Liver (tissue), 3 donors: ENCODE measurements at regions not wholly inside any gene's neighbourhood (a gene's known extent, or its start where the extent isn't known, plus 50 kb on each side); places are given as distances from the start of the nearest gene placed in this dataset.

Experiments used
- ATF3 ChIP-seq: IDR thresholded peaks from 2 replicates; pipeline ENCODE4 v1.6.1; 2016; ENCODE audit warnings: antibody characterized with exemption
- CTCF ChIP-seq: fragments of 150-350 bp; IDR thresholded peaks from 2 replicates; pipeline ENCODE4 v1.5.1; 2017; ENCODE audit warnings: improper control_type of control experiment, low read depth, low read length; ENCODE audit not compliant: missing input control
- FOXA1 ChIP-seq: IDR thresholded peaks from 2 replicates; pipeline ENCODE4 v1.6.1; 2016; ENCODE audit warnings: antibody characterized with exemption
- GABPA ChIP-seq, 2 donors: IDR thresholded peaks in 1 of 2; conservative IDR thresholded peaks in 1 of 2; 2 replicates each; pipeline ENCODE4 v1.6.1; 2016; ENCODE audit warnings: antibody characterized with exemption in 2 of 2, mild to moderate bottlenecking in 1 of 2, moderate library complexity in 1 of 2
- MAX ChIP-seq: IDR thresholded peaks from 2 replicates; pipeline ENCODE4 v1.6.1; 2016; ENCODE audit warnings: antibody characterized with exemption
- RAD21 ChIP-seq, 2 donors: IDR thresholded peaks; 2 replicates each; pipeline ENCODE4 v1.6.1; 2016; ENCODE audit warnings: antibody characterized with exemption in 2 of 2, mild to moderate bottlenecking in 2 of 2
- REST ChIP-seq: IDR thresholded peaks from 2 replicates; pipeline ENCODE4 v1.6.1; 2016; ENCODE audit warnings: antibody characterized with exemption, mild to moderate bottlenecking
- TAF1 ChIP-seq: conservative IDR thresholded peaks from 2 replicates; pipeline ENCODE4 v1.6.1; 2016; ENCODE audit warnings: antibody characterized with exemption, mild to moderate bottlenecking
- ZBTB33 ChIP-seq: IDR thresholded peaks from 2 replicates; pipeline ENCODE4 v1.6.1; 2016; ENCODE audit warnings: antibody characterized with exemption
- donor health status: healthy.
- donor health status: healthy.

- no peak for TF ChIP-seq CTCF
- TF ChIP-seq RAD21 (IDR thresholded peaks at IDR 0.05), result no peak
- no peak for TF ChIP-seq TAF1
- TF ChIP-seq REST, result no peak
- TF ChIP-seq GABPA (IDR thresholded peaks at IDR 0.05 in 1 of 2, conservative IDR thresholded peaks at IDR 0.05 in 1 of 2), result no peak
- no peak for TF ChIP-seq MAX
- no peak for TF ChIP-seq ATF3
- no peak for TF ChIP-seq FOXA1
- no peak for TF ChIP-seq ZBTB33
These were observed 100.7 kb downstream of the LSMEM1 start for GRCh38 chr7:112581529-112581928.
